Astrocyte of the cerebellum (primary cell): ENCODE measurements at regions not wholly inside any gene's neighbourhood (a gene's known extent, or its start where the extent isn't known, plus 50 kb on each side); places are given as distances from the start of the nearest gene placed in this dataset.

Source experiments
- DNase-seq: peaks from one replicate; pipeline ENCODE4 v3.0.0-alpha.2; 2011; ENCODE audit warnings: low read depth
- H3K4me3 ChIP-seq: 2 replicates; pipeline ENCODE4 v1.5.1; 2011; ENCODE audit warnings: mild to moderate bottlenecking, low read depth, low read length, moderate library complexity
- CTCF ChIP-seq: IDR thresholded peaks from 2 replicates; pipeline ENCODE4 v1.5.1; 2012; ENCODE audit warnings: low read length, low read depth, moderate library complexity, mild to moderate bottlenecking; ENCODE audit errors: missing control alignments
- in situ Hi-C: cut with HindIII; loops from 2 replicates; pipeline ENCODE4 v1.10.0; 2017; ENCODE audit warnings: low sequenced_read_pairs

- in situ Hi-C loops, result no loop called here
- DNase-seq, result no peak
- no peak for TF ChIP-seq CTCF
- no peak overlapping the region for H3K4me3 ChIP-seq
These were observed 213.4 kb downstream of the AUH start for GRCh38 chr9:91148306-91148705.

- no peak for DNase-seq
- in situ Hi-C loops, result no loop called here
- TF ChIP-seq CTCF, result no peak
- H3K4me3 ChIP-seq, result no peak overlapping the region
These were observed 211.3 kb downstream of the AUH start for GRCh38 chr9:91150273-91150997.

GRCh38 chr9:91150998-91151717 lies 210.6 kb downstream of the AUH start:
- DNase-seq, result peak; percentile 66
- TF ChIP-seq CTCF, result no peak
- in situ Hi-C loops, result no loop called here
- H3K4me3 ChIP-seq, result no peak overlapping the region

- no peak for TF ChIP-seq CTCF
These were observed 210.0 kb downstream of the AUH start for GRCh38 chr9:91151718-91152095.

GRCh38 chr9:91154686-91155085 lies 207.0 kb downstream of the AUH start:
- no peak for TF ChIP-seq CTCF
- in situ Hi-C loops, result no loop called here
- DNase-seq, result no peak
- no peak overlapping the region for H3K4me3 ChIP-seq

More at GRCh38 chr9:91151718-91152095, 210.0 kb downstream of the AUH start:
- in situ Hi-C loops, result no loop called here
- no peak for DNase-seq
- H3K4me3 ChIP-seq, result no peak overlapping the region

- no peak for TF ChIP-seq CTCF
- in situ Hi-C loops, result no loop called here
- no peak overlapping the region for H3K4me3 ChIP-seq
- no peak for DNase-seq
These were observed 206.5 kb downstream of the AUH start for GRCh38 chr9:91155181-91155580.
